GM21526 (cell line): ENCODE measurements at regions not wholly inside any gene's neighbourhood (a gene's known extent, or its start where the extent isn't known, plus 50 kb on each side); places are given as distances from the start of the nearest gene placed in this dataset.

Experiments used
- ATAC-seq: cut with Tn5 transposase; IDR thresholded peaks from one replicate; pipeline ENCODE4 v1.9.1; 2021; ENCODE audit warnings: moderate library complexity; ENCODE audit not compliant: unreplicated experiment, low FRiP score

- ATAC-seq: no peak
These were observed 113.9 kb upstream of the PFKP start for GRCh38 chr10:2953495-2953894.

- ATAC-seq: no peak
These were observed 116.0 kb upstream of the PFKP start for GRCh38 chr10:2951235-2951835.

GRCh38 chr10:2950546-2950945, 116.8 kb upstream of the PFKP start:
- ATAC-seq: no peak

- ATAC-seq: peak; percentile 52
These were observed 117.4 kb upstream of the PFKP start for GRCh38 chr10:2949948-2950354.

GRCh38 chr10:2949221-2949947, 118.0 kb upstream of the PFKP start:
- ATAC-seq: no peak

GRCh38 chr10:2948127-2948854, 119.1 kb upstream of the PFKP start:
- ATAC-seq: peak; percentile 76

- ATAC-seq: no peak
These were observed 122.6 kb upstream of the PFKP start for GRCh38 chr10:2944788-2945187.

GRCh38 chr10:2943932-2944614, 123.3 kb upstream of the PFKP start:
- no peak for ATAC-seq

GRCh38 chr10:2942938-2943337, 124.4 kb upstream of the PFKP start:
- ATAC-seq: no peak

GRCh38 chr10:2938869-2939268, 128.5 kb upstream of the PFKP start:
- no peak for ATAC-seq

- ATAC-seq: no peak
These were observed 130.5 kb upstream of the PFKP start for GRCh38 chr10:2936816-2937215.

- ATAC-seq: no peak
These were observed 131.5 kb upstream of the PFKP start for GRCh38 chr10:2935647-2936386.

GRCh38 chr10:2933924-2934323, 133.4 kb upstream of the PFKP start:
- no peak for ATAC-seq

- no peak for ATAC-seq
These were observed 133.8 kb upstream of the PFKP start for GRCh38 chr10:2933519-2933918.

GRCh38 chr10:2933071-2933470, 134.3 kb upstream of the PFKP start:
- ATAC-seq: no peak

GRCh38 chr10:2929480-2930258, 137.7 kb upstream of the PFKP start:
- no peak for ATAC-seq

GRCh38 chr10:2927958-2928840, 139.1 kb upstream of the PFKP start:
- ATAC-seq: peak; percentile 93

GRCh38 chr10:2926918-2927660, 140.3 kb upstream of the PFKP start:
- no peak for ATAC-seq
